ENCODE measurements at regions not wholly inside any gene's neighbourhood (a gene's known extent, or its start where the extent isn't known, plus 50 kb on each side); places are given as distances from the start of the nearest gene placed in this dataset.

DNA sequence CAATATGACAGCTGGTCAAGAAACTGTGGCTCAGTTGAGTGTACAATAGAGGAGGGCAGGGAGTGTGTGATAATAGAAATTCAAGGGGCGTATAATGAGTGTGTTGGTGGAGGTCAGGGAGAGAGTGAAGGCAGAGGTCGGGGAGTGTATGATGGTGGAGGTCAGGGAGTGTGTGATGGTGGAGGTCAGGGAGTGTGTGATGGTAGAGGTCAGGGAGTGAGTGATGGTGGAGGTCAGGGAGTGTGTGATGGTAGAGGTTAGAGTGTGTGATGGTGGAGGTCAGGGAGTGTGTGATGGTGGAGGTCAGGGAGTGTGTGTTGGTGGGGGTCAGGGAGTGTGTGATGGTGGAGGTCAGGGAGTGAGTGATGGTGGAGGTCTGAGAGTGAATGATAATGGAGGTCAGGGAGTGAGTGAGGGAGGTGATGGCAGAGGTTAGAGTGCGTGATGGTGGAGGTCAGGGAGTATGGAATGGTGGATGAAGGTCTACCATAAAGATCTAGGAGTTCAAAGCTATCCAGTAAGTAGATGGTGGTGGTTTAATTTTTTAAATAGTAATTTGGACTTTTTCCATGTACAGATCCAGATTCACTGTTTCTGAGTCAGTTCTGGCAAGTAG is 57.7 kb upstream of the TNS3 start:
- no peak for DNase-seq (ENCODE audit: low read depth, low spot score)

DNA sequence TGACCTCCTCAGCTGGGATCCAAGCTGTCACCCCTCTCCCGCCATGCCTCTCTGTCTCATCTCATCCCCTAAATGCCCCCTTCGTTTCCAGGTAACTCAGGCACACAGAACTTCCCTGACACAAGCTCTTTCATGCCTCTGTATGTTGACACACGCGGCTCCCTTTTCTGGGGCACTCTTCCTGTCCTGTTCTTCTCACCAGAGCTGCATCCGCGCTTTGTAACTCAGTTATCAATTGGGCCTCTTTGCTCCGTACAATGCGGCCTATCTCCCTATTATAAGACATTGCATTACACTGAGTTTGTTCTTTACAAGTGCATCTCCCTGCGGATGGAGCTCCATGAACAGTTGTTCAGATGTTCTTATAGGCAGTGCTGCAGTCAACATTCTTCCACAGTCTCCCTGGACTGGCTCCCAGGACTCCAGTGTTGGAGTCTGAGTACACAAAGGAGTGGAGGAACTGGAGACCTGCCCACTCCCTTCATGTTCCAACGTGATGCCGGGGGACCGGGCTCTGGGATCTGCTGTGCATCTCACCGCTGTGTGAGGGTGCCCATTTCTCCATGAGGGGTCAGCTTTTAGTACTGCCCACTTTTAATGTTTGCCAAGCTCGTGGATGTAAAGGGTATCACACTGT is 56.9 kb upstream of the TNS3 start:
- no peak for DNase-seq (ENCODE audit: low read depth, low spot score)

DNA sequence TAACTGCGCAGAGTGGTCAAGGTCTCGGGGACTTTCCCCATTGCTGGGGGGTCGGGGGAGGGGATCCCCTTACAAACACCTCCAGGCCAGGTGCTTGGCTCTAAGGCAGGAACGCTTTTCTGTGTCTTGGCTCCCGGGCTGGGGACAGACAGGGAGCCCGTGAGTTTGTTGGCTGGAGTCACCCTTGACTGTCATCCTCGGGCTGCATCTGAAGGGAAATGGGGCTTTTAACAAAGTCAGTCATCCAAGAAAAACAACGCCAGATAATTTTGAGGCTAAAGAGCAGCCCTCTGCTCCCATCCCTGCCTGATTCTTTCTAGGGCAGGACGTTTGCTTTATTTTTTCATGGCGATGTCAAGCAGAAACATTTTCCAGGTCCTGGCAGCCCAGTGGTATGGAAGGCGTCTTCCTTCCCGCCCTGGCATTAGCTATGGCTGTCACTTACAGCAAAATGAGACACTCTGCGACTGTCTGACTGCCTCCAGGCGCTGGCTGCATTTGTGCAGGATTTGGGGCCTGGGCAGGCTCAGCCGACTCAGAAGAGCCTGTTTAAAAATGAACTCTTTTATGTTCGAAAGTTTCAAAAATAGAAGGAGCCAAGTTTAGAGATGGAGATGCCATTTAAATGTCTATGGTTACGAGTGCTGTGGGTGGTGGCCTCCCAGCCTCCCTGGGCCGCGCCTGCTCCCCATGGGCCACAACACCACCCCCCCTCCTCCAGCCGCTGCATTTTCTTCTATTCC is 54.7 kb upstream of the TNS3 start:
- DNase-seq (ENCODE audit: low read depth, low spot score) = no peak

DNA sequence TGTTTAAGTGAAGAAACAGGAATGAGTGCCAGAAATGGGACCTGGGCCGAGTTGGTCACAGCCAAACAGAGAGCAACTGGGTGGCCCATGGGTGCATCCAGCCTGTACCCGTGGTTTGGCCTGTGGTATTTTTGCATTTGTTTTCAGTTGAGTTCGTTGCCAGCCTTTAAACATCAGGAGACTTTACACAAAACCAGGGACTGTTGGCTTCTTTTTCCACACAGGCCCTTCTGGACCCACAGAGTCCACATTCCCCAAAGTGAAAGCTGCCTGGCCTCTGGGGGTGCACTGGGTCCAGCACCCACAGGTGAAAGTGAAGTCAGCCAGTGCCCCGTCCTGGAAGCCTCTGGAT is 54.1 kb upstream of the TNS3 start:
- DNase-seq (ENCODE audit: low read depth, low spot score) = no peak

DNA sequence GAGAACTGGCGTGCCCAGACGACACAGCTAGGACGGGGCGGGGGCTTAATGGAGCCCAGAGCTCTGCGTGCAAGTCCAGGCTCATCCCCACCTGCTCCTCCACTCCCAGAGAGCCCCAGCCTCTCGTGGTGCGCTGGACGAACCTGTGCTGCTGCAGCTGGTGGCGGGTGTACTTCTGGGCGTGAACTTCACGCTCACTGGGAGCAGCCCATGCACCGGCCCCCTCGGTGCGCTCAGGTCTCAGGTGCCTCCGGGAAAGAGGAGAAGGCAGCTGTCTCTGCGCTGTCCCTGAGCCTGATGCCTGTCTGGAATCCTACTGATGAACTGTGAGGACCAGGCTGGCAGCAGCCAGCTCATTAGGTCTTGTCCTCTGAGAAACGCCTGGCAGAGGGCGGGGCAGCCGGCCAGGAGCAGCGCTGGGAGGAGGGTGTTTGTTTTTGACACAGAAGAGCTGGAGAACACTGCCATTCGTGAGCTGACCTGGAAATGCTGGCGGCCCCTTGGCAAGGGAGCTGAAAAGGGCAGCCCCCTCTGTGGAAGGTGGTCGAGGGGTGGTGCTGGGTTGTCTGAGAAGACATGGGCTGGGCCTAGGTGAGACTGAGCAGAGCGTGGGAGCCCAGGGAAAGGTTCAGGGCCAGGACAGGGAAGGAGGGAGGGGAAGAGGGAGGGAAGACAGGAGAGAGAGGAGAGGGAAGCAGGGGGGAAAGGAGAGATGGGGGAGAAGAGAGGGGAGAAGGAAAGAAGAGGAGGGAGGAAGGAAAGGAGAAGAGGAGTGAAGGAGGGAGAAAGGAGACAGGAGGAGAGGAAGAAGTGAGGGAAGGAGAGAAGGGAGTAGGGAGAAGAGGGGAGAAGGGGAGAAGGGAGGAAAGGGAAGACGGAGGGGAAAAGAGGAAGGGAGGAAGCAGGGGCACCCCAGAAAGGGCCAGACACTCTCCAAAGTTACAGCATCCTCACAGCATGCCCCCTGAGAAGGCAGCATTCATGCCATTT is 53.5 kb upstream of the TNS3 start:
- no peak for DNase-seq (ENCODE audit: low read depth, low spot score)

DNA sequence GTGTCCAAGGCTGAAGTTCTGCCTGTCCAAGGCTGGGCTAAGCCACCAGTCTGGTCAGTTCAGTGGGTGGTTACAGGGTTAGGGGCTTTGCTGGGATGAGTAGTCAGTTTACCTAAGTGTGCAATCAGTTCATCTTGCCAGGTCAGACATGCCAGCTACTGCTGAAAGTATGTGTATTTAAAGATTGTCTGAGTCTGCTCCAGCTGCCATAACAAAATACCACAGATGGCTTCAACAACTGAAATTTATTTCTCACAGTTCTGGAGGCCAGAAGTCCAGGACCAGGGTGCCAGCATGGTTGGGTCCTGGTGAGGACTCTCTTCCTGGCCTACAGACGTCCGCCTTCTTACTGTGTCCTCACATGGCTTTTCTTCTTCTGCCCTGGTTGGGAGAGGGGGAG is 52.4 kb upstream of the TNS3 start:
- no peak for DNase-seq (ENCODE audit: low read depth, low spot score)

DNA sequence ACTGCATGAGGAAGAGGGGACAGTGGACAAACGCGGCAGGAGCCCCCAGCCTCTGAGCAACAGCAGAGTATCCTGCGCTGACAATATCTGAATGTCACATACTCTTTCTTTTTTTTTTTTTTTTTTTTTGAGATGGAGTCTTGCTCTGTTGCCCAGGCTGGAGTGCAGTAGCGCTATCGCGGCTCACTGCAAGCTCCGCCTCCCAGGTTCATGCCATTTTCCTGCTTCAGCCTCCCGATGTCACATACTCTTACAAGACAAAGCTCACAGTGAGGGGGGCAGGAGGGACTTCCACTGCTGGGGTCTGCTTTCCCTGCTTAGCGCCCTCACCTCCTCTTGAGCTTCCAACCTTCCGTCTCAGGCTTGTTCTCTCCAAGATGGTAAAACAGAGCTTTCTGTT is 51.2 kb upstream of the TNS3 start:
- no peak for DNase-seq (ENCODE audit: low read depth, low spot score)
